Muscle layer of duodenum (tissue), 2 donors: ENCODE measurements at regions not wholly inside any gene's neighbourhood (a gene's known extent, or its start where the extent isn't known, plus 50 kb on each side); places are given as distances from the start of the nearest gene placed in this dataset.
"Not testable (repeated sequence)": the region's sequence is repeated elsewhere in the genome, so short reads cannot be mapped to it uniquely, and the experiment has no call there.

Source experiments
- H3K27ac ChIP-seq: one replicate; pipeline ENCODE4 v1.7.0; 2013; ENCODE audit warnings: mild to moderate bottlenecking, low read length
- H3K27me3 ChIP-seq: one replicate; pipeline ENCODE4 v1.7.0; 2013; ENCODE audit warnings: low read depth, mild to moderate bottlenecking, control low read depth, low read length
- H3K36me3 ChIP-seq, 2 donors: one replicate each; pipeline ENCODE4 v1.7.0; 2013; ENCODE audit warnings: low read length in 2 of 2, control low read depth in 1 of 2, mild to moderate bottlenecking in 1 of 2; ENCODE audit not compliant: insufficient read depth in 2 of 2, control insufficient read depth in 1 of 2
- H3K4me1 ChIP-seq, 2 donors: one replicate each; pipeline ENCODE4 v1.7.0; 2013; ENCODE audit warnings: low read length in 2 of 2, mild to moderate bottlenecking in 2 of 2, control low read depth in 1 of 2, moderate library complexity in 1 of 2; ENCODE audit not compliant: insufficient read depth in 2 of 2, control insufficient read depth in 1 of 2
- H3K4me3 ChIP-seq, 2 donors: one replicate each; pipeline ENCODE4 v1.7.0; 2013; ENCODE audit warnings: low read length in 2 of 2, low read depth in 1 of 2, mild to moderate bottlenecking in 1 of 2
- H3K9me3 ChIP-seq, 2 donors: one replicate each; pipeline ENCODE4 v1.7.0; 2013; ENCODE audit warnings: low read length in 2 of 2, control low read depth in 1 of 2, mild to moderate bottlenecking in 1 of 2; ENCODE audit not compliant: control insufficient read depth in 1 of 2
- donor health status: healthy.

DNA sequence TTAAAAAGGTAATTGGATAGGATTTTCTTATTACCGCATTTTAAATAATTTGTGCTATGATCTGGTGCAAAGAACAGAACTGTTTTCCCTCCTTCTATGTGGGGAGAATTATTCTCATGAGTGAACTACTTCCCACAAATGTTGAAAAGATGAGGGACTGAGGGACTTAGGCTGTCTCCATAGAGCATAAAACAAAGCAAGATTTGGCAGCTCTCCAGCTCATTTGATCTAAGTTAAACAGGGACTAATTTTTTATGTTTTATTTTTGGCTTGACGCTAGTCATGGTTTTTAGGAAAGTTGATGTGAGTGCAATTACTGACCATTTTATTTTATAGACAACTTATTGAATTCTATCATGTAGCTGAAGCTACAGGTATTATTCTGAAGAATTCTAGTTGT is 362.3 kb downstream of the HLX start:
- no peaks in the 10 kb centered on the region for H3K36me3 ChIP-seq

DNA sequence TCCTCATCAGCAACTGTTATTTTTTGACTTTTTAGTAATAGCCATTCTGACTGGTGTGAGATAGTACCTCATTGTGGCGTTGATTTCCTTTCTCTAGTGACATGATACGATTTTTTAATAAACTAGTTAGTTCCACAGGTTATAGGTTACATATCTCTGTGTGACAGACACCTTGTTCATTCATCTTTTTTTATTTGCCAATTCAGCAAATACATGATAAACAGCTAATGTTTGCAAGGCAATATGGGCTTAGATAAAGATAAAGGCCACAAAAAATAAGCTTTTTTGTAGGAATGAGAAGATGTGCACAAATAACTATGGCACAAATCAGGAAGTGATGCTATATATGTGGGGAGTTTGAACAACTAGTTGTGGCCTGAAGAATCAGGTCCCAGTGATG is 366.8 kb downstream of the HLX start:
- H3K4me3 ChIP-seq: no peak overlapping the region
- H3K36me3 ChIP-seq: no peaks in the 10 kb centered on the region
- no peak overlapping the region for H3K27ac ChIP-seq
- no peaks in the 10 kb centered on the region for H3K27me3 ChIP-seq
- H3K4me1 ChIP-seq: peaks cover 0 to 6% of the 10 kb centered on the region in 2 donors
- H3K9me3 ChIP-seq: no peaks in the 10 kb centered on the region

More for the DNA sequence above, 362.3 kb downstream of the HLX start:
- Histone ChIP-seq H3K27me3 (no peaks in the 10 kb centered on the region), H3K27ac (no peak overlapping the region), H3K4me1 (peaks cover 0 to 6% of the 10 kb centered on the region in 2 donors), H3K4me3 (no peak overlapping the region), H3K9me3 (no peaks in the 10 kb centered on the region)

DNA sequence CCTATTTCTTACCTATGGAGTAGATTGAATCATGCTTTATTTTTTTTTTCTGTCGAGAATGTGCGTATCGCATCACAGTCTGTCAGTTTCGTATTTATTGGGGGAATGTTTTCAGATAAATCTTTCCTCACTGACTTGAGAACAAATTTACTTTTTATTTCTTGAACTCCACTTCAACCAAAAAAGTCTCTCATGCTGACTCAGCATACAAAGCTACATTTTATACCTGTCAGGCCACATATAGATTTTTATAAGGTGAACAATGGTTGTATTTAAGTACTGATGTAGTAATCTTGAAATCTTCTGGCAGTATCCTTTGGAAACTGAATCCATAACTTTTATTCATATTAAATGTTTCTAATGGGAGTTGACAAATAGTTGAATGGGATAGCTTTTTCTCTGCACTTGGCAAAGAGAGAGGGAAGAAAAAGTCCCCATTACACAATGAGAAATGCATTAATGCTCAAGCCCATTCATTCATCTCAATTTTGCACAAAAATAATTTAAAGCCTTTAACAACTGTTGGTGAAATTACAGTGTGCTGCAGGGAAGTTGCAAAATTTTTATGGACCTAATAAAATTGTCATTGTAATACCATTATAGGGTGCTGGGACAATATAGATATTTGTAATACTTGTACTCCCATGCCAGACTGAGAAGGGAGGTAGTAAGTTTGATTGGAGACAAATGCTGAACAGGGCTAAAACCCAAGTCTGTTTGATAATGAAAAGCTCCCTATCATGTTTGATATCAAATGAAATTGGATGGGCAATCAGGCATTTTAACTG is 367.6 kb downstream of the HLX start:
- Histone ChIP-seq H3K27me3 (no peaks in the 10 kb centered on the region), H3K4me1 (peaks cover 0 to 4% of the 10 kb centered on the region in 2 donors), H3K4me3 (no peak overlapping the region), H3K36me3 (no peaks in the 10 kb centered on the region), H3K27ac (no peak overlapping the region), H3K9me3 (no peaks in the 10 kb centered on the region)

DNA sequence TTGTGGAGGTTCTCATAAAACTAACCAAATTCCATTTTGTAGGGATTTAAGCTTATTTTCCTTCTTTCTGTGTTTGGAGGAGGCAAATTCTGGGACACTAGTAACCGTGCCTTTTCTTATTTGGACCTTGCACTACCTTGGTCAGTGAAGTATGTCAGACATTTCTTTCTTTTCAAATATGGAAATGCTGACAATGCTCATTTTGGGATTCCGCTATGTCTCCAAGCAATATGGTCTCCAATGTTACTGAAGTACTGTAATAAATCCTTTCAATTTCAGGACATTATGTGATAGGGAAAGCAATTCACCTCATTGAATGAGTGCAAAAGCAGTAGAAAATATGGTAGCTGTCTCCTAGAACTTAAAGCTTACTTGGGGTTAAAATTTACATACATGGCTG is 372.3 kb downstream of the HLX start:
- no peak overlapping the region for H3K4me3 ChIP-seq
- H3K36me3 ChIP-seq: no peaks in the 10 kb centered on the region
- H3K27me3 ChIP-seq: no peaks in the 10 kb centered on the region
- no peak overlapping the region for H3K27ac ChIP-seq
- H3K4me1 ChIP-seq: no peaks in the 10 kb centered on the region
- no peaks in the 10 kb centered on the region for H3K9me3 ChIP-seq

DNA sequence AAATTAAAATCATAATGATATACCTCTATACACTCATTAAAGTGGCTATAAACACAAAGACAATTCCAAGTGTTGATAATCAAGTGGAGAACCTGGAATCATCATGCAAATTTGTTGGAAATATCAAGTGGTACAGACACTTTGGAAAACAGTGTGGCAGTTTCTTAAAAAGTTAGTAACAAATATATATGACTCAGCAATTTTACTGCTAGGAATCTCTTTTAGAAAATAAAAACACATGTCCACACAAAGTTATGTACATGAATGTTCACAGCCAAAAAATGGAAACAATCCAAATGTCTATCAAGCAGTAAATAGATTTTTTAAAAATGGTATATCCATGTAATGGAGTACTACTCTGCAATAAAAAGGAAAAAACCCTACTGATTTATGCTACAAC is 375.6 kb downstream of the HLX start:
- no peak overlapping the region for H3K4me3 ChIP-seq

GRCh38 chr1:221256773-221257172 is 377.5 kb downstream of the HLX start:
- Histone ChIP-seq H3K4me3 (no peak overlapping the region), H3K27me3 (no peaks in the 10 kb centered on the region), H3K36me3 (no peaks in the 10 kb centered on the region), H3K4me1 (no peaks in the 10 kb centered on the region), H3K27ac (no peak overlapping the region), H3K9me3 (no peaks in the 10 kb centered on the region)

More for the DNA sequence above, 375.6 kb downstream of the HLX start:
- H3K27me3 ChIP-seq: no peaks in the 10 kb centered on the region
- H3K4me1 ChIP-seq: no peaks in the 10 kb centered on the region
- no peaks in the 10 kb centered on the region for H3K36me3 ChIP-seq
- H3K9me3 ChIP-seq: no peaks in the 10 kb centered on the region
- H3K27ac ChIP-seq: no peak overlapping the region

DNA sequence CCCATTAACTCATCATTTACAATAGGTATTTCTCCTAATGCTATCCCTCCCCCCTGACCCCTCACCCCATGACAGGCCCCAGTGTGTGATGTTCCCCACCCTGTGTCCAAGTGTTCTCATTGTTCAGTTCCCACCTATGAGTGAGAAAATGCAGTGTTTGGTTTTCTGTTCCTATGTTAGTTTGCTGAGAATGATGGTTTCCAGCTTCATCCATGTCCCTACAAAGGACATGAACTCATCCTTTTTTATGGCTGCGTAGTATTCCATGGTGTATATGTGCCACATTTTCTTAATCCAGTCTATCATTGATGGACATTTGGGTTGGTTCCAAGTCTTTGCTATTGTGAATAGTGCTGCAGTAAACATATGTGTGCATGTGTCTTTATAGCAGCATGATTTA is 378.3 kb downstream of the HLX start:
- not testable (repeated sequence) for H3K4me3 ChIP-seq, H3K27me3 ChIP-seq, H3K9me3 ChIP-seq

GRCh38 chr1:221262677-221263076 is 383.4 kb downstream of the HLX start:
- not testable (repeated sequence) for H3K4me1 ChIP-seq, H3K9me3 ChIP-seq, H3K27ac ChIP-seq, H3K36me3 ChIP-seq, H3K4me3 ChIP-seq, H3K27me3 ChIP-seq

More for the DNA sequence above, 378.3 kb downstream of the HLX start:
- H3K36me3 ChIP-seq, H3K27ac ChIP-seq, H3K4me1 ChIP-seq: not testable (repeated sequence)

DNA sequence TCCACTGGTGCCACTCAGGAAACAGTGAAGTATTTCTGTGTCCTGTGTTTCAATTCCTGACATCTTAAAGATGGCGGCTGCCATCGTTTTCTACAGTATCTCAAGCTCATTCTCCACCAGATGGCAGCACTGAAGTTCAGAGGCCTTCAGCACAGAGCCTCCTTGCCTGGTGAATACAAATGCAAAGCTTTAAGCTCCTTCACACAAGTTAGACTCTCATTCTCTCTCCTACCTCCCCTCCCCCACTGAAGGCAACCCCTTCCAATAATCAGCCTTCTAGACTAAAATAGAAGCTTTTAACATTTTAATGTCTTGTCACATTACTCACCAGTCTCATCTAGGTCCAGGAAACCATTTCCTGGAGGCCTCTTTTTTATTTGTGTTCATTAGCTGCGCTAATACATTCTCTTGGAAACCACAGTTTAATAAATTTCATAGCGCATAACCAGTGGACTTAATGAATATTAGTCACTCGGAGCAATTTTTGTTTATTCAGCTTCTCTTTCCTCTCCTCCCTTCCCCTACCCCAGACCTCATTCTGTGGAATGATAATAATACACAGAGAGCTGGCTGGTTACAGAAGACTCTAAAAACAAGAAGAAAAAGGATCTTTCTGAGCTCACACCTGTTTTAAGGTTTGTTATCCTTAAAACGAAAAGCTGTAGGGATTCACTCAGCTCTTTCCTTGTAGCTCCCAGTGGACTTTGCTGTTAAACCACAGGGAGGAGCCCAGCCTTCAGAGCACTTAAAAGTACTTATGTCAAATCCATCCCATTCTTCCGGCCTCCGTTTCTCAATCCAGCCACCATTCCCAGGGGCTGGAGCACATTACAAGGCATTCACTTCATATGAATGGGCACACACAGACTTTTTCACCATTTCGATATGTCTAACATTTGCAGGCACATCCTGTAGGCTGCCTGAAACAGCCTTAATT is 384.9 kb downstream of the HLX start:
- H3K4me3 ChIP-seq: no peak overlapping the region
- H3K9me3 ChIP-seq: peaks cover 0 to 2% of the 10 kb centered on the region in 2 donors
- H3K27ac ChIP-seq: peak overlapping the region; percentile 64
- no peaks in the 10 kb centered on the region for H3K27me3 ChIP-seq
- H3K4me1 ChIP-seq: no peaks in the 10 kb centered on the region
- H3K36me3 ChIP-seq: no peaks in the 10 kb centered on the region

DNA sequence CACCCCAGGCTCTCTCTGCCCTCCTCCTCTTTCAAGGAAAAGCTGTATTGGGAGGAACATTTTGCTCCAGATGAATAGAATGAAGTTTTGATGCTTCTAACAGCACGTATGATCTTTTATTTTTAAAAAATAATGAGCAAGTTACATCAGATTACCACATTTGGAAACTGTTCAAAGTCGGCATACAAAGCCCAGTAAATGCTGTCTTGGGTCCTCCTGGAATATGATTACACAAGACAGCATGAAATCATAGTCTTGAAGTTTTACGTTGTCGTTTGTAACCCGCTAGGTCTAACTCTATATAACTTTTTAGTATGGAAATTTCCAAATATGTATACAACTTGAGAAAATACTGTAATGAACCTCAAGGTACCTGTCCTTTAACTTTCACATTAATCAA is 385.6 kb downstream of the HLX start:
- no peaks in the 10 kb centered on the region for H3K36me3 ChIP-seq
- no peaks in the 10 kb centered on the region for H3K4me1 ChIP-seq
- H3K9me3 ChIP-seq: peaks cover 0 to 2% of the 10 kb centered on the region in 2 donors
- H3K4me3 ChIP-seq: no peak overlapping the region
- no peaks in the 10 kb centered on the region for H3K27me3 ChIP-seq
- peak overlapping the region; percentile 64 for H3K27ac ChIP-seq

GRCh38 chr1:221268295-221268694 is 389.1 kb downstream of the HLX start:
- Histone ChIP-seq H3K4me3 (no peak overlapping the region), H3K27ac (no peak overlapping the region), H3K4me1 (no peaks in the 10 kb centered on the region), H3K36me3 (no peaks in the 10 kb centered on the region), H3K9me3 (no peaks in the 10 kb centered on the region), H3K27me3 (no peaks in the 10 kb centered on the region)
